GM23338 (cell line): ENCODE measurements at regions not wholly inside any gene's neighbourhood (a gene's known extent, or its start where the extent isn't known, plus 50 kb on each side); places are given as distances from the start of the nearest gene placed in this dataset.

Source experiments
- ATAC-seq: fragments of 200-7000 bp; cut with Tn5 transposase; 3 replicates; pipeline ENCODE4 v1.9.1; 2020
- DNase-seq: peaks from one replicate; pipeline ENCODE4 v3.0.0-alpha.2; 2015; ENCODE audit warnings: low spot score
- H2AFZ ChIP-seq: fragments of 200-600 bp; sonication (generic); 2 replicates; pipeline ENCODE4 v1.8.0; 2016; ENCODE audit warnings: antibody characterized with exemption, mild to moderate bottlenecking, moderate library complexity
- H3F3A ChIP-seq: fragments of 200-600 bp; sonication (generic); replicated peaks from 2 replicates; pipeline ENCODE4 v1.8.0; 2017; ENCODE audit warnings: antibody characterized with exemption, mixed run types, low read depth
- H3K27ac ChIP-seq: fragments of 200-600 bp; sonication (generic); 2 replicates; pipeline ENCODE4 v1.6.1; 2016; ENCODE audit warnings: low read depth
- H3K27me3 ChIP-seq: fragments of 200-600 bp; sonication (generic); 2 replicates; pipeline ENCODE4 v1.8.0; 2016; ENCODE audit warnings: mild to moderate bottlenecking, mixed run types, moderate library complexity; ENCODE audit not compliant: insufficient read depth
- H3K36me3 ChIP-seq: fragments of 200-600 bp; sonication (generic); 2 replicates; pipeline ENCODE4 v1.8.0; 2016; ENCODE audit warnings: mild to moderate bottlenecking; ENCODE audit not compliant: insufficient read depth
- H3K4me1 ChIP-seq: fragments of 200-600 bp; sonication (generic); 2 replicates; pipeline ENCODE4 v1.8.0; 2016; ENCODE audit warnings: mild to moderate bottlenecking, moderate library complexity; ENCODE audit not compliant: insufficient read depth
- H3K4me2 ChIP-seq: fragments of 200-600 bp; sonication (generic); 2 replicates; pipeline ENCODE4 v1.7.1; 2017; ENCODE audit warnings: mixed run types
- H3K4me3 ChIP-seq: fragments of 200-600 bp; sonication (generic); 2 replicates; pipeline ENCODE4 v1.6.1; 2016; ENCODE audit warnings: mixed run types
- H3K79me2 ChIP-seq: fragments of 200-600 bp; sonication (generic); replicated peaks from 2 replicates; pipeline ENCODE4 v1.8.0; 2017; ENCODE audit warnings: mild to moderate bottlenecking; ENCODE audit not compliant: insufficient read depth
- H3K9me2 ChIP-seq: fragments of 200-600 bp; sonication (generic); 2 replicates; pipeline ENCODE4 v1.8.0; 2017; ENCODE audit not compliant: insufficient read depth
- H4K20me1 ChIP-seq: fragments of 200-600 bp; sonication (generic); replicated peaks from 2 replicates; pipeline ENCODE4 v1.8.0; 2017; ENCODE audit warnings: mild to moderate bottlenecking; ENCODE audit not compliant: insufficient read depth
- H3K27ac Mint-ChIP-seq: 2 replicates; pipeline ENCODE4 v1.8.0; 2020; ENCODE audit warnings: inconsistent platforms, mild to moderate bottlenecking, moderate library complexity, mixed read lengths
- H3K27me3 Mint-ChIP-seq: 3 replicates; pipeline ENCODE4 v1.8.0; 2022; ENCODE audit warnings: low read depth, mild to moderate bottlenecking, moderate library complexity, mixed read lengths, inconsistent platforms; ENCODE audit not compliant: insufficient read depth, poor library complexity
- H3K36me3 Mint-ChIP-seq: 3 replicates; pipeline ENCODE4 v1.8.0; 2021; ENCODE audit warnings: low read depth, mild to moderate bottlenecking, inconsistent platforms, moderate library complexity, mixed read lengths
- H3K4me1 Mint-ChIP-seq: 3 replicates; pipeline ENCODE4 v1.8.0; 2020; ENCODE audit warnings: mild to moderate bottlenecking, inconsistent platforms, mixed read lengths
- H3K4me3 Mint-ChIP-seq: 3 replicates; pipeline ENCODE4 v1.8.0; 2021; ENCODE audit warnings: moderate library complexity, mild to moderate bottlenecking, inconsistent platforms, mixed read lengths
- H3K9me3 Mint-ChIP-seq: 3 replicates; pipeline ENCODE4 v1.8.0; 2020; ENCODE audit warnings: moderate library complexity, mild to moderate bottlenecking, inconsistent platforms, mixed read lengths
- CTCF ChIP-seq, 2 experiments: fragments of 200-600 bp in 1 of 2; sonication (generic) in 1 of 2; conservative IDR thresholded peaks; 2 replicates each; pipeline versions ENCODE4 v1.5.1 to v1.6.1; 2016 to 2017; ENCODE audit warnings: antibody characterized with exemption in 2 of 2, low read depth in 2 of 2, mild to moderate bottlenecking in 2 of 2, moderate library complexity in 1 of 2
- ETS1 ChIP-seq: IDR thresholded peaks from 2 replicates; pipeline ENCODE4 v1.6.1; 2016; ENCODE audit warnings: antibody characterized with exemption
- JUNB ChIP-seq: IDR thresholded peaks from one replicate; pipeline ENCODE4 v1.6.1; 2016; ENCODE audit warnings: antibody characterized with exemption; ENCODE audit not compliant: unreplicated experiment
- POLR2AphosphoS5 ChIP-seq: IDR thresholded peaks from 2 replicates; pipeline ENCODE4 v1.6.1; 2016; ENCODE audit warnings: antibody characterized with exemption, low read depth
- REST ChIP-seq: IDR thresholded peaks from one replicate; pipeline ENCODE4 v1.6.1; 2018; ENCODE audit warnings: antibody characterized with exemption; ENCODE audit not compliant: unreplicated experiment
- STAT1 ChIP-seq: IDR thresholded peaks from one replicate; pipeline ENCODE4 v1.6.1; 2016; ENCODE audit warnings: antibody characterized with exemption; ENCODE audit not compliant: unreplicated experiment
- ZNF462 ChIP-seq: fragments of 250-450 bp; sonication (Bioruptor Pico); IDR thresholded peaks from 2 replicates; pipeline ENCODE4 v1.5.0; 2020; ENCODE audit warnings: mild to moderate bottlenecking, moderate library complexity

- TF ChIP-seq ZNF462 (no peak), CTCF (conservative IDR thresholded peaks at IDR 0.05; ENCODE audit: low read depth in 2 of 2) (no peak)
Observed at GRCh38 chr3:157626817-157627216, 123.6 kb upstream of the VEPH1 start (continued).

- Histone ChIP-seq H3K36me3 (no peaks in the 10 kb centered on the region), H3K27ac (no peak overlapping the region), H2AFZ (no peak overlapping the region), H3K79me2 (no peaks in the 10 kb centered on the region), H3K9me2 (no peaks in the 10 kb centered on the region), H3F3A (no peaks in the 10 kb centered on the region), H3K27me3 (no peaks in the 10 kb centered on the region), H3K4me3 (no peak overlapping the region), H4K20me1 (no peaks in the 10 kb centered on the region), H3K4me1 (no peaks in the 10 kb centered on the region), H3K4me2 (no peak overlapping the region)
- Mint-ChIP-seq H3K36me3 (no peaks in the 10 kb centered on the region), H3K4me1 (no peaks in the 10 kb centered on the region), H3K27ac (no peak overlapping the region), H3K27me3 (no peaks in the 10 kb centered on the region), H3K4me3 (no peak overlapping the region), H3K9me3 (no peaks in the 10 kb centered on the region)
- DNase-seq = no peak
- TF ChIP-seq CTCF (conservative IDR thresholded peaks at IDR 0.05; ENCODE audit: low read depth in 2 of 2) = no peak
- no peak for TF ChIP-seq POLR2AphosphoS5
- TF ChIP-seq REST = no peak
- no peak for TF ChIP-seq ETS1
- no peak for TF ChIP-seq STAT1
- no peak for TF ChIP-seq JUNB
- ATAC-seq = no peak
Observed at GRCh38 chr3:157624801-157625200, 121.6 kb upstream of the VEPH1 start.
